ENCODE measurements at regions not wholly inside any gene's neighbourhood (a gene's known extent, or its start where the extent isn't known, plus 50 kb on each side); places are given as distances from the start of the nearest gene placed in this dataset.

GRCh38 chr7:94324380-94325121 lies 70.1 kb upstream of the COL1A2 start:
- no peak for DNase-seq

- no peak for DNase-seq
Measured at GRCh38 chr7:94325122-94325475, 69.6 kb upstream of the COL1A2 start.

GRCh38 chr7:94330269-94331020 lies 64.2 kb upstream of the COL1A2 start:
- peak; percentile 27 for DNase-seq

GRCh38 chr7:94332571-94332970 lies 62.1 kb upstream of the COL1A2 start:
- no peak for DNase-seq

GRCh38 chr7:94333810-94334209 lies 60.9 kb upstream of the COL1A2 start:
- no peak for DNase-seq

GRCh38 chr7:94335586-94335985 lies 59.1 kb upstream of the COL1A2 start:
- DNase-seq = no peak

GRCh38 chr7:94336009-94336408 lies 58.7 kb upstream of the COL1A2 start:
- DNase-seq = no peak

- no peak for DNase-seq
Measured at GRCh38 chr7:94338921-94339371, 55.7 kb upstream of the COL1A2 start.

- DNase-seq = no peak
Measured at GRCh38 chr7:94344826-94345225, 49.9 kb upstream of the COL1A2 start.

Data from NCI-H510A treated with DMSO at 0.1 percent for 48 hours (cell line).